K562 (cell line): ENCODE measurements at regions not wholly inside any gene's neighbourhood (a gene's known extent, or its start where the extent isn't known, plus 50 kb on each side); places are given as distances from the start of the nearest gene placed in this dataset.

Experiments used
- ATAC-seq: fragments of 200-7000 bp; cut with Tn5 transposase; 3 replicates; pipeline ENCODE4 v1.9.1; 2020; ENCODE audit warnings: moderate library complexity
- BruUV-seq: library from RNA; stranded (reverse); fragments of 400-500 nt; replicated peaks from 2 replicates; lab custom pipeline; 2021; lab: Mats Ljungman, UMichigan
- CTCF ChIA-PET: fragments of 300-600 bp; formaldehyde crosslinking; extraction: SDS; loops from one replicate; lab custom pipeline; 2021; ENCODE audit warnings: low intra/inter-chr PET ratio; lab: Yijun Ruan, JAX
- POLR2A ChIA-PET: fragments of 300-600, 350-650 bp; sonication (Branson Sonifier 250); formaldehyde crosslinking; extraction: SDS; loops from one replicate; lab custom pipeline; 2021; ENCODE audit warnings: antibody characterized with exemption, inconsistent platforms; lab: Yijun Ruan, JAX
- DNase-seq, 4 experiments: peaks; one replicate each; pipeline versions ENCODE4 v3.0.0 to v3.0.0-alpha.2; 2011 to 2018; ENCODE audit warnings: low spot score in 3 of 4, mixed read lengths in 3 of 4; ENCODE audit errors: extremely low read depth in 1 of 4
- FAIRE-seq: peaks from 2 replicates; lab custom pipeline; 2011; peaks lifted over from hg19 to GRCh38; lab: Jason Lieb, UNC
- H2AFZ ChIP-seq: 2 replicates; pipeline ENCODE4 v1.6.0; 2011; ENCODE audit warnings: low read depth, low read length, control low read depth, inconsistent platforms
- H3K27ac ChIP-seq: fragments of 200-600 bp; 3 replicates; pipeline ENCODE4 v1.8.0; 2011; ENCODE audit warnings: low read depth, mild to moderate bottlenecking, control low read depth, inconsistent platforms, low read length, moderate library complexity, mixed read lengths; ENCODE audit errors: extremely low read depth
- H3K27me3 ChIP-seq, 2 experiments: fragments of 300-600 bp in 1 of 2; 2 replicates in 1 of 2; 3 replicates in 1 of 2; pipeline versions ENCODE4 v1.6.0 to v1.8.0; 2011; ENCODE audit warnings: inconsistent platforms in 2 of 2, low read length in 2 of 2, mild to moderate bottlenecking in 1 of 2, mixed read lengths in 1 of 2, moderate library complexity in 1 of 2; ENCODE audit not compliant: control insufficient read depth in 2 of 2, insufficient read depth in 2 of 2
- H3K36me3 ChIP-seq: fragments of 300-600 bp; 3 replicates; pipeline ENCODE4 v1.8.0; 2011; ENCODE audit warnings: mild to moderate bottlenecking, low read length, inconsistent platforms; ENCODE audit not compliant: control insufficient read depth, insufficient read depth
- H3K4me1 ChIP-seq, 2 experiments: fragments of 200-600 bp in 1 of 2; replicated peaks in 1 of 2; 2 replicates in 1 of 2; 3 replicates in 1 of 2; pipeline versions ENCODE4 v1.5.1 to v1.8.0; 2011; ENCODE audit warnings: inconsistent platforms in 2 of 2, low read length in 2 of 2, mild to moderate bottlenecking in 1 of 2, mixed read lengths in 1 of 2, moderate library complexity in 1 of 2; ENCODE audit not compliant: control insufficient read depth in 2 of 2, insufficient read depth in 2 of 2
- H3K4me2 ChIP-seq: 2 replicates; pipeline ENCODE4 v1.6.1; 2011; ENCODE audit warnings: low read length, control low read depth, inconsistent platforms, mixed read lengths; ENCODE audit not compliant: insufficient read depth
- H3K4me3 ChIP-seq: fragments of 200-600 bp; sonication (generic), shearing (Covaris generic); 2 replicates; pipeline ENCODE4 v1.5.1; 2016; ENCODE audit warnings: control low read depth, inconsistent platforms
- H3K79me2 ChIP-seq: fragments of 200-600 bp; 3 replicates; pipeline ENCODE4 v1.8.0; 2011; ENCODE audit warnings: low read length, inconsistent platforms; ENCODE audit not compliant: control insufficient read depth, insufficient read depth
- H3K9ac ChIP-seq, 2 experiments: 2 replicates each; pipeline versions ENCODE4 v1.6.0 to v1.6.1; 2011; ENCODE audit warnings: low read depth in 2 of 2, low read length in 2 of 2, control low read depth in 1 of 2, inconsistent platforms in 1 of 2, mild to moderate bottlenecking in 1 of 2, mixed read lengths in 1 of 2; ENCODE audit not compliant: insufficient read depth in 1 of 2
- H3K9me1 ChIP-seq: one replicate; pipeline ENCODE4 v1.6.0; 2011; ENCODE audit warnings: inconsistent platforms, mild to moderate bottlenecking, low read length, moderate library complexity; ENCODE audit not compliant: control insufficient read depth, insufficient read depth
- H3K9me3 ChIP-seq: replicated peaks from 2 replicates; pipeline ENCODE4 v1.5.1; 2011; ENCODE audit warnings: low read depth, low read length, inconsistent platforms; ENCODE audit not compliant: control insufficient read depth, insufficient read depth
- H4K20me1 ChIP-seq: replicated peaks from 2 replicates; pipeline ENCODE4 v1.6.1; 2011; ENCODE audit warnings: low read length, inconsistent platforms, mixed read lengths; ENCODE audit not compliant: control insufficient read depth, insufficient read depth
- CBFB ChIP-seq: sonication (generic); formaldehyde crosslinking; IDR thresholded peaks from 2 replicates; pipeline ENCODE4 v1.4.0; 2020; ENCODE audit warnings: mild to moderate bottlenecking, missing genetic modification reagents
- CEBPB ChIP-seq: fragments of 450-650 bp; IDR thresholded peaks from 2 replicates; pipeline ENCODE4 v1.6.1; 2016; ENCODE audit warnings: missing genetic modification characterization, missing compliant biosample characterization
- CEBPZ ChIP-seq: fragments of 150-350 bp; IDR thresholded peaks from 2 replicates; pipeline ENCODE4 v1.6.1; 2014; ENCODE audit warnings: low read depth, mild to moderate bottlenecking, low read length, borderline replicate concordance
- CREM ChIP-seq: IDR thresholded peaks from 2 replicates; pipeline ENCODE4 v1.6.1; 2014; ENCODE audit warnings: antibody characterized with exemption, low read depth
- CXXC5 ChIP-seq: fragments of 250-450 bp; sonication (Bioruptor Pico); IDR thresholded peaks from 2 replicates; pipeline ENCODE4 v1.8.0; 2022; ENCODE audit warnings: inconsistent platforms, mild to moderate bottlenecking, moderate library complexity
- EHMT2 ChIP-seq: fragments of 450-650 bp; IDR thresholded peaks from 2 replicates; pipeline ENCODE4 v1.6.1; 2018; ENCODE audit warnings: antibody characterized with exemption
- GMEB1 ChIP-seq: fragments of 250-450 bp; sonication (Bioruptor Pico); IDR thresholded peaks from 2 replicates; pipeline ENCODE4 v1.4.0; 2020; ENCODE audit warnings: mild to moderate bottlenecking
- KAT8 ChIP-seq: fragments of 450-650 bp; IDR thresholded peaks from 2 replicates; pipeline ENCODE4 v1.6.1; 2016; ENCODE audit warnings: low read depth, mild to moderate bottlenecking
- NFRKB ChIP-seq: fragments of 450-650 bp; IDR thresholded peaks from 2 replicates; pipeline ENCODE4 v1.6.1; 2016; ENCODE audit warnings: low read depth
- NKRF ChIP-seq: fragments of 450-650 bp; IDR thresholded peaks from 2 replicates; pipeline ENCODE4 v1.6.1; 2016; ENCODE audit warnings: borderline replicate concordance
- SMAD1 ChIP-seq: fragments of 150-350 bp; IDR thresholded peaks from 2 replicates; pipeline ENCODE4 v1.6.1; 2014; ENCODE audit warnings: low read length, low read depth; ENCODE audit not compliant: partially characterized antibody
- TAL1 ChIP-seq: fragments of 450-650 bp; IDR thresholded peaks from 2 replicates; pipeline ENCODE4 v1.6.1; 2016; ENCODE audit warnings: mild to moderate bottlenecking
- WHSC1 ChIP-seq: IDR thresholded peaks from one replicate; pipeline ENCODE4 v1.6.1; 2012; ENCODE audit warnings: low read length, control low read depth, inconsistent platforms
- ZNF124 ChIP-seq: sonication (generic); formaldehyde crosslinking; IDR thresholded peaks from 2 replicates; pipeline ENCODE4 v1.8.1; 2022; ENCODE audit warnings: missing genetic modification reagents
- ZNF140 ChIP-seq: fragments of 250-450 bp; sonication (Bioruptor Pico); IDR thresholded peaks from 2 replicates; pipeline ENCODE4 v1.8.0; 2021; ENCODE audit warnings: moderate library complexity, mild to moderate bottlenecking, inconsistent platforms
- ZNF431 ChIP-seq: sonication (generic); formaldehyde crosslinking; IDR thresholded peaks from 2 replicates; pipeline ENCODE4 v1.8.0; 2022; ENCODE audit warnings: mild to moderate bottlenecking, missing genetic modification reagents
- ZNF444 ChIP-seq: fragments of 250-450 bp; sonication (Bioruptor Pico); IDR thresholded peaks from 2 replicates; pipeline ENCODE4 v1.4.0; 2020; ENCODE audit warnings: mild to moderate bottlenecking, moderate library complexity
- ZNF57 ChIP-seq: fragments of 450-650 bp; formaldehyde crosslinking; IDR thresholded peaks from 2 replicates; pipeline ENCODE4 v1.4.0; 2020; ENCODE audit warnings: mild to moderate bottlenecking, moderate library complexity
- in situ Hi-C: fragments of 300-500 bp; cut with MboI; formaldehyde crosslinking; loops from 4 replicates; pipeline ENCODE4 v1.15.0; 2018; ENCODE audit warnings: inconsistent platforms, mixed read lengths
- intact Hi-C: fragments of 100-400 bp; cut with micrococcal nuclease; formaldehyde crosslinking; loops from 2 replicates; pipeline ENCODE4 v1.14.2; 2022

- TF ChIP-seq ZNF124 (CRISPR knock-in tag) (no peak), TAL1 (no peak)
These were observed 800.1 kb upstream of the ZWINT start (continued) for GRCh38 chr10:57161157-57161556.

- no peak for DNase-seq
- in situ Hi-C loops = no loop called here
- no TSS peak for BruUV-seq
- ChIA-PET CTCF (no interaction called here), POLR2A (no interaction called here)
- Histone ChIP-seq H3K9ac (no peak overlapping the region), H3K4me1 (no peaks in the 10 kb centered on the region), H4K20me1 (no peaks in the 10 kb centered on the region), H3K9me1 (no peaks in the 10 kb centered on the region), H3K9me3 (no peaks in the 10 kb centered on the region), H2AFZ (no peak overlapping the region), H3K36me3 (no peaks in the 10 kb centered on the region), H3K4me3 (no peak overlapping the region), H3K27me3 (no peaks in the 10 kb centered on the region), H3K79me2 (no peaks in the 10 kb centered on the region), H3K27ac (no peak overlapping the region), H3K4me2 (no peak overlapping the region)
- intact Hi-C loops = no loop called here
- no peak for FAIRE-seq
- ATAC-seq = no peak
- TF ChIP-seq CXXC5 (CRISPR knock-in tag) = no peak
- TF ChIP-seq ZNF57 (CRISPR knock-in tag) = no peak
- no peak for TF ChIP-seq NFRKB
- TF ChIP-seq NKRF = no peak
- no peak for TF ChIP-seq CBFB (CRISPR knock-in tag)
- no peak for TF ChIP-seq CREM
- no peak for TF ChIP-seq WHSC1
- TF ChIP-seq ZNF140 (CRISPR knock-in tag) = no peak
- TF ChIP-seq ZNF431 (CRISPR knock-in tag) = no peak
- no peak for TF ChIP-seq CEBPZ
- TF ChIP-seq GMEB1 (CRISPR knock-in tag) = no peak
- TF ChIP-seq CEBPB (tag) = no peak
- TF ChIP-seq ZNF444 (CRISPR knock-in tag) = no peak
- TF ChIP-seq SMAD1 = no peak
- TF ChIP-seq EHMT2 = no peak
- TF ChIP-seq KAT8 = no peak
These were observed 784.5 kb upstream of the ZWINT start for GRCh38 chr10:57145548-57145947.
